Mesenchymal stem cell (in vitro differentiated cells and primary cell): ENCODE measurements at regions not wholly inside any gene's neighbourhood (a gene's known extent, or its start where the extent isn't known, plus 50 kb on each side); places are given as distances from the start of the nearest gene placed in this dataset.

Experiments
- DNase-seq: peaks from one replicate; pipeline ENCODE4 v3.0.0-alpha.2; 2013
- H2AFZ ChIP-seq: one replicate; pipeline ENCODE4 v1.6.1; 2013; ENCODE audit warnings: low read depth, mild to moderate bottlenecking, control low read depth, inconsistent platforms, low read length, moderate library complexity
- H2AK5ac ChIP-seq: 2 replicates; pipeline ENCODE4 v1.6.1; 2013; ENCODE audit warnings: low read length, moderate library complexity, mild to moderate bottlenecking, inconsistent platforms; ENCODE audit not compliant: severe bottlenecking
- H2BK120ac ChIP-seq: one replicate; pipeline ENCODE4 v1.6.1; 2013; ENCODE audit warnings: low read depth, mild to moderate bottlenecking, inconsistent platforms, low read length, moderate library complexity
- H2BK12ac ChIP-seq, 2 experiments: one replicate each; pipeline ENCODE4 v1.6.1; 2013; ENCODE audit warnings: inconsistent platforms in 2 of 2, low read length in 2 of 2, mild to moderate bottlenecking in 2 of 2, moderate library complexity in 2 of 2, control low read depth in 1 of 2
- H2BK15ac ChIP-seq: one replicate; pipeline ENCODE4 v1.6.1; 2013; ENCODE audit warnings: mild to moderate bottlenecking, low read depth, inconsistent platforms; ENCODE audit not compliant: poor library complexity, severe bottlenecking
- H2BK5ac ChIP-seq: 2 replicates; pipeline ENCODE4 v1.6.1; 2013; ENCODE audit warnings: low read depth, mild to moderate bottlenecking, low read length, control low read depth, inconsistent platforms; ENCODE audit not compliant: poor library complexity, severe bottlenecking
- H3K14ac ChIP-seq, 2 experiments: one replicate each; pipeline ENCODE4 v1.6.1; 2013; ENCODE audit warnings: inconsistent platforms in 2 of 2, low read length in 2 of 2, control low read depth in 1 of 2, mild to moderate bottlenecking in 1 of 2, moderate library complexity in 1 of 2
- H3K18ac ChIP-seq, 2 experiments: one replicate each; pipeline ENCODE4 v1.6.1; 2013; ENCODE audit warnings: inconsistent platforms in 2 of 2, low read length in 2 of 2, control low read depth in 1 of 2, low read depth in 1 of 2, mild to moderate bottlenecking in 1 of 2
- H3K23ac ChIP-seq, 2 experiments: one replicate each; pipeline ENCODE4 v1.6.1; 2013; ENCODE audit warnings: inconsistent platforms in 2 of 2, low read length in 2 of 2, mild to moderate bottlenecking in 2 of 2, moderate library complexity in 2 of 2, control low read depth in 1 of 2
- H3K27ac ChIP-seq: 2 replicates; pipeline ENCODE4 v1.5.1; 2013; ENCODE audit warnings: mild to moderate bottlenecking, moderate library complexity, low read length, control low read depth, inconsistent platforms; ENCODE audit not compliant: poor library complexity, severe bottlenecking
- H3K27me3 ChIP-seq, 2 experiments: 2 replicates each; pipeline versions ENCODE4 v1.6.1 to v1.7.0; 2013; ENCODE audit warnings: low read length in 2 of 2, mild to moderate bottlenecking in 2 of 2, moderate library complexity in 2 of 2, control low read depth in 1 of 2, inconsistent platforms in 1 of 2; ENCODE audit not compliant: control insufficient read depth in 1 of 2, insufficient read depth in 1 of 2
- H3K36me3 ChIP-seq, 2 experiments: 2 replicates each; pipeline versions ENCODE4 v1.6.1 to v1.7.0; 2013; ENCODE audit warnings: low read length in 2 of 2, control low read depth in 1 of 2, inconsistent platforms in 1 of 2, low read depth in 1 of 2, mild to moderate bottlenecking in 1 of 2; ENCODE audit not compliant: insufficient read depth in 2 of 2, control insufficient read depth in 1 of 2
- H3K4ac ChIP-seq, 2 experiments: one replicate each; pipeline ENCODE4 v1.6.1; 2013; ENCODE audit warnings: inconsistent platforms in 2 of 2, low read length in 2 of 2, mild to moderate bottlenecking in 2 of 2, moderate library complexity in 2 of 2, control low read depth in 1 of 2, low read depth in 1 of 2
- H3K4me1 ChIP-seq: 2 replicates; pipeline ENCODE4 v1.6.1; 2013; ENCODE audit warnings: low read depth, low read length, control low read depth; ENCODE audit not compliant: control insufficient read depth, insufficient read depth
- H3K4me2 ChIP-seq: 2 replicates; pipeline ENCODE4 v1.6.1; 2013; ENCODE audit warnings: low read length, mild to moderate bottlenecking, inconsistent platforms; ENCODE audit not compliant: poor library complexity, severe bottlenecking
- H3K4me3 ChIP-seq, 2 experiments: 2 replicates each; pipeline versions ENCODE4 v1.5.1 to v1.7.0; 2013; ENCODE audit warnings: low read length in 2 of 2, mild to moderate bottlenecking in 2 of 2, control low read depth in 1 of 2, low read depth in 1 of 2; ENCODE audit not compliant: insufficient read depth in 1 of 2
- H3K79me1 ChIP-seq: replicated peaks from 2 replicates; pipeline ENCODE4 v1.6.1; 2013; ENCODE audit warnings: mild to moderate bottlenecking, control low read depth, low read length, inconsistent platforms; ENCODE audit not compliant: poor library complexity, severe bottlenecking
- H3K9ac ChIP-seq: 2 replicates; pipeline ENCODE4 v1.7.0; 2013; ENCODE audit warnings: mild to moderate bottlenecking, low read length, moderate library complexity
- H3K9me3 ChIP-seq: 2 replicates; pipeline ENCODE4 v1.7.0; 2013; ENCODE audit warnings: mild to moderate bottlenecking, low read length; ENCODE audit not compliant: control insufficient read depth
- H4K8ac ChIP-seq: one replicate; pipeline ENCODE4 v1.6.1; 2013; ENCODE audit warnings: inconsistent platforms, mild to moderate bottlenecking, low read length, moderate library complexity
- H4K91ac ChIP-seq: one replicate; pipeline ENCODE4 v1.6.1; 2013; ENCODE audit warnings: mild to moderate bottlenecking, low read length, inconsistent platforms
- WGBS: methylation state at CpG from one replicate; pipeline ENCODE4 v1.1.7; 2013; ENCODE audit warnings: mixed read lengths; 5-methylcytosine and 5-hydroxymethylcytosine counted together

- no peak overlapping the region for H4K8ac ChIP-seq
- no peak overlapping the region for H2AK5ac ChIP-seq
- no peak overlapping the region for H3K18ac ChIP-seq
- no peaks in the 10 kb centered on the region for H3K36me3 ChIP-seq
- H3K4me2 ChIP-seq, result no peak overlapping the region
- WGBS, result 76% methylated on average over 2 of the region's 2 CpGs
- H3K9ac ChIP-seq, result no peak overlapping the region
- H2BK120ac ChIP-seq, result no peak overlapping the region
- no peaks in the 10 kb centered on the region for H3K79me1 ChIP-seq
- H3K9me3 ChIP-seq, result no peaks in the 10 kb centered on the region
- no peak overlapping the region for H3K4me3 ChIP-seq
- no peak overlapping the region for H2AFZ ChIP-seq
- no peak overlapping the region for H2BK12ac ChIP-seq
- H4K91ac ChIP-seq, result no peak overlapping the region
- DNase-seq, result no peak
- H3K14ac ChIP-seq, result no peak overlapping the region
- H3K27me3 ChIP-seq, result no peaks in the 10 kb centered on the region
- no peak overlapping the region for H3K4ac ChIP-seq
- no peak overlapping the region for H2BK15ac ChIP-seq
- H3K4me1 ChIP-seq, result no peaks in the 10 kb centered on the region
- H3K27ac ChIP-seq, result no peak overlapping the region
- H3K23ac ChIP-seq, result no peak overlapping the region
- no peak overlapping the region for H2BK5ac ChIP-seq
These were observed 109.8 kb upstream of the YPEL5 start for GRCh38 chr2:30037016-30037415.

GRCh38 chr2:30038419-30038818, 108.4 kb upstream of the YPEL5 start:
- H3K27me3 ChIP-seq, result no peaks in the 10 kb centered on the region
- no peak overlapping the region for H3K4ac ChIP-seq
- H2BK120ac ChIP-seq, result no peak overlapping the region
- WGBS, result 81% methylated on average over 3 of the region's 3 CpGs
- no peak overlapping the region for H3K9ac ChIP-seq
- no peak overlapping the region for H2BK5ac ChIP-seq
- H4K8ac ChIP-seq, result no peak overlapping the region
- no peak overlapping the region for H3K4me2 ChIP-seq
- H3K14ac ChIP-seq, result no peak overlapping the region
- no peak overlapping the region for H2BK12ac ChIP-seq
- H3K27ac ChIP-seq, result no peak overlapping the region
- H3K23ac ChIP-seq, result no peak overlapping the region
- H2AK5ac ChIP-seq, result no peak overlapping the region
- no peak overlapping the region for H3K4me3 ChIP-seq
- H4K91ac ChIP-seq, result no peak overlapping the region
- no peak for DNase-seq
- H2AFZ ChIP-seq, result no peak overlapping the region
- H3K4me1 ChIP-seq, result no peaks in the 10 kb centered on the region
- H2BK15ac ChIP-seq, result no peak overlapping the region
- no peak overlapping the region for H3K18ac ChIP-seq
- no peaks in the 10 kb centered on the region for H3K79me1 ChIP-seq
- no peaks in the 10 kb centered on the region for H3K36me3 ChIP-seq
- H3K9me3 ChIP-seq, result no peaks in the 10 kb centered on the region

GRCh38 chr2:30039101-30039500, 107.7 kb upstream of the YPEL5 start:
- H4K8ac ChIP-seq, result no peak overlapping the region
- H3K79me1 ChIP-seq, result no peaks in the 10 kb centered on the region
- H2BK15ac ChIP-seq, result no peak overlapping the region
- no peak overlapping the region for H3K18ac ChIP-seq
- no peaks in the 10 kb centered on the region for H3K36me3 ChIP-seq
- H4K91ac ChIP-seq, result no peak overlapping the region
- H3K27ac ChIP-seq, result no peak overlapping the region
- no peak overlapping the region for H3K9ac ChIP-seq
- no peak overlapping the region for H2AFZ ChIP-seq
- H3K4ac ChIP-seq, result no peak overlapping the region
- no peaks in the 10 kb centered on the region for H3K9me3 ChIP-seq
- no peaks in the 10 kb centered on the region for H3K4me1 ChIP-seq
- 100% methylated on average over 1 of the region's 1 CpG for WGBS
- H3K4me2 ChIP-seq, result no peak overlapping the region
- no peak overlapping the region for H2BK12ac ChIP-seq
- H3K23ac ChIP-seq, result no peak overlapping the region
- DNase-seq, result no peak
- no peaks in the 10 kb centered on the region for H3K27me3 ChIP-seq
- H3K14ac ChIP-seq, result no peak overlapping the region
- H3K4me3 ChIP-seq, result no peak overlapping the region
- H2BK120ac ChIP-seq, result no peak overlapping the region
- no peak overlapping the region for H2AK5ac ChIP-seq
- H2BK5ac ChIP-seq, result no peak overlapping the region

- Histone ChIP-seq H2BK5ac (no peak overlapping the region), H3K36me3 (no peaks in the 10 kb centered on the region), H3K79me1 (no peaks in the 10 kb centered on the region), H3K9ac (no peak overlapping the region), H2AK5ac (no peak overlapping the region), H2BK12ac (no peak overlapping the region), H3K4me1 (no peaks in the 10 kb centered on the region), H3K4ac (no peak overlapping the region), H2BK120ac (no peak overlapping the region), H4K91ac (no peak overlapping the region), H4K8ac (no peak overlapping the region), H2AFZ (no peak overlapping the region), H3K4me2 (no peak overlapping the region), H3K23ac (no peak overlapping the region), H3K4me3 (no peak overlapping the region), H3K18ac (no peak overlapping the region), H2BK15ac (no peak overlapping the region), H3K9me3 (no peaks in the 10 kb centered on the region), H3K14ac (no peak overlapping the region), H3K27me3 (peaks cover 0 to 9% of the 10 kb centered on the region in 2 experiments), H3K27ac (no peak overlapping the region)
- 100% methylated on average over 1 of the region's 1 CpG for WGBS
- no peak for DNase-seq
These were observed 106.7 kb upstream of the YPEL5 start for GRCh38 chr2:30040147-30040546.
